GM19395 (cell line): ENCODE measurements at regions not wholly inside any gene's neighbourhood (a gene's known extent, or its start where the extent isn't known, plus 50 kb on each side); places are given as distances from the start of the nearest gene placed in this dataset.

Experiments
- ATAC-seq: cut with Tn5 transposase; IDR thresholded peaks from one replicate; pipeline ENCODE4 v1.9.1; 2021; ENCODE audit warnings: mild to moderate bottlenecking, moderate library complexity; ENCODE audit not compliant: unreplicated experiment

- no peak for ATAC-seq
Measured at GRCh38 chr9:79120941-79121340, 450.8 kb upstream of the TLE4 start.

GRCh38 chr9:79123415-79123814, 448.4 kb upstream of the TLE4 start:
- no peak for ATAC-seq

- no peak for ATAC-seq
Measured at GRCh38 chr9:79127661-79128060, 444.1 kb upstream of the TLE4 start.

GRCh38 chr9:79129865-79130480, 441.8 kb upstream of the TLE4 start:
- no peak for ATAC-seq

GRCh38 chr9:79131246-79131774, 440.5 kb upstream of the TLE4 start:
- ATAC-seq, result no peak

- ATAC-seq, result no peak
Measured at GRCh38 chr9:79131824-79132377, 439.9 kb upstream of the TLE4 start.

- ATAC-seq, result no peak
Measured at GRCh38 chr9:79134654-79135053, 437.1 kb upstream of the TLE4 start.

GRCh38 chr9:79135681-79136415, 435.9 kb upstream of the TLE4 start:
- ATAC-seq, result no peak

GRCh38 chr9:79140751-79141150, 431.0 kb upstream of the TLE4 start:
- ATAC-seq, result no peak

- ATAC-seq, result no peak
Measured at GRCh38 chr9:79143211-79143610, 428.6 kb upstream of the TLE4 start.

- no peak for ATAC-seq
Measured at GRCh38 chr9:79145442-79145841, 426.3 kb upstream of the TLE4 start.

- no peak for ATAC-seq
Measured at GRCh38 chr9:79149585-79149984, 422.2 kb upstream of the TLE4 start.

- no peak for ATAC-seq
Measured at GRCh38 chr9:79151791-79152190, 420.0 kb upstream of the TLE4 start.

- ATAC-seq, result no peak
Measured at GRCh38 chr9:79152306-79152705, 419.5 kb upstream of the TLE4 start.

GRCh38 chr9:79154806-79155205, 417.0 kb upstream of the TLE4 start:
- ATAC-seq, result no peak

GRCh38 chr9:79155308-79155707, 416.5 kb upstream of the TLE4 start:
- no peak for ATAC-seq

GRCh38 chr9:79163544-79163943, 408.2 kb upstream of the TLE4 start:
- no peak for ATAC-seq

GRCh38 chr9:79164406-79164805, 407.4 kb upstream of the TLE4 start:
- no peak for ATAC-seq

GRCh38 chr9:79165020-79165780, 406.6 kb upstream of the TLE4 start:
- ATAC-seq, result no peak

GRCh38 chr9:79166005-79166404, 405.8 kb upstream of the TLE4 start:
- ATAC-seq, result no peak

GRCh38 chr9:79170643-79171042, 401.1 kb upstream of the TLE4 start:
- no peak for ATAC-seq
